ENCODE measurements at regions not wholly inside any gene's neighbourhood (a gene's known extent, or its start where the extent isn't known, plus 50 kb on each side); places are given as distances from the start of the nearest gene placed in this dataset.
"Not testable (repeated sequence)": the region's sequence is repeated elsewhere in the genome, so short reads cannot be mapped to it uniquely, and the experiment has no call there.

DNA sequence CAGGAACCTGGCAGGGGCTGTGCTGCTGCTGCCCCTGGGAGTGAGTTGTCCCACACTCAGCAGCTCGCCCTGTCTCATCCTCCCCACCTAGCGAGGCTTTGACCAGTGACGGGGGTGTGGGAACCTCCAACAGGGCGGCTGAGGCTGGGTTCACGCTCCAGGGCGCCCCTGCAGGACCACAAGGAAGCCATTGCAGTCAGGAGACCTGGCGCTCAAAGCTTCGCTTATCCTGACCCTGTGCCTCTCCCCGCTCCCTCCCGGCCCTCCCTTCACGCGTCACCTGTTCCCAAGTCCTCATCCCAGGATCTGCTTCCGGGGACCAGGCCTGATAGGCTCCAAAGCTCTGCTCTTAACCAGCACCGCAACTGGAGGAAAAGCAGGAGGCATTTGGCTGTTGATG is 272.0 kb upstream of the SFSWAP start:
- no peaks in the 10 kb centered on the region for H3K4me1 ChIP-seq
- DNase-seq = no peak
- H3K36me3 ChIP-seq = no peaks in the 10 kb centered on the region
- H3K27ac ChIP-seq = no peak overlapping the region
- TF ChIP-seq, protein P1, sequence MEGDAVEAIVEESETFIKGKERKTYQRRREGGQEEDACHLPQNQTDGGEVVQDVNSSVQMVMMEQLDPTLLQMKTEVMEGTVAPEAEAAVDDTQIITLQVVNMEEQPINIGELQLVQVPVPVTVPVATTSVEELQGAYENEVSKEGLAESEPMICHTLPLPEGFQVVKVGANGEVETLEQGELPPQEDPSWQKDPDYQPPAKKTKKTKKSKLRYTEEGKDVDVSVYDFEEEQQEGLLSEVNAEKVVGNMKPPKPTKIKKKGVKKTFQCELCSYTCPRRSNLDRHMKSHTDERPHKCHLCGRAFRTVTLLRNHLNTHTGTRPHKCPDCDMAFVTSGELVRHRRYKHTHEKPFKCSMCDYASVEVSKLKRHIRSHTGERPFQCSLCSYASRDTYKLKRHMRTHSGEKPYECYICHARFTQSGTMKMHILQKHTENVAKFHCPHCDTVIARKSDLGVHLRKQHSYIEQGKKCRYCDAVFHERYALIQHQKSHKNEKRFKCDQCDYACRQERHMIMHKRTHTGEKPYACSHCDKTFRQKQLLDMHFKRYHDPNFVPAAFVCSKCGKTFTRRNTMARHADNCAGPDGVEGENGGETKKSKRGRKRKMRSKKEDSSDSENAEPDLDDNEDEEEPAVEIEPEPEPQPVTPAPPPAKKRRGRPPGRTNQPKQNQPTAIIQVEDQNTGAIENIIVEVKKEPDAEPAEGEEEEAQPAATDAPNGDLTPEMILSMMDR (IDR thresholded peaks at IDR 0.05) = no peak
- ATAC-seq = no peak
- peaks cover 9% of the 10 kb centered on the region for H3K27me3 ChIP-seq
- intact Hi-C loops (cut with DNase I) = no loop called here
- H3K9me3 ChIP-seq = no peaks in the 10 kb centered on the region
- no peak overlapping the region for H3K4me3 ChIP-seq

DNA sequence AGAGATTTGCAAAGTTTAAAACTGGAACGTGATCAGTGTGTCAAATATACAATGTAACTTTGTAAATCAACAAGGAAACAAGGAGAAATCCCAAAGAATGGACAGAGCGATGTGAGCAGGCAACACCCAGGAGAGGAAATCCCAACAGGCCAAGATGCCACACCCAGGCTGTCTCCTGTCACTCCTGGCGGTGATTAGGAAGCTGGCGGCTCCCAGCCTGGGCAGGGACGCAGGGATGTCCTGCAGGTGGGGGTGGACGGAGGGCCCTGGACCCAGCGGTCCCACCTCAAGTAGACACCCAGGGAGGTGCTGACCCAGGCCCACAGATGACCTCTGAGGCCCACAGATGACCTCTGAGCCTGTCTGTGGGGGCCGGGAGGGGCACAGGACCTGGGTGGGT is 271.1 kb upstream of the SFSWAP start:
- H3K4me3 ChIP-seq; H3K9me3 ChIP-seq; H3K27ac ChIP-seq; H3K4me1 ChIP-seq; H3K36me3 ChIP-seq; ATAC-seq; DNase-seq; intact Hi-C loops (cut with DNase I); H3K27me3 ChIP-seq: not testable (repeated sequence)

DNA sequence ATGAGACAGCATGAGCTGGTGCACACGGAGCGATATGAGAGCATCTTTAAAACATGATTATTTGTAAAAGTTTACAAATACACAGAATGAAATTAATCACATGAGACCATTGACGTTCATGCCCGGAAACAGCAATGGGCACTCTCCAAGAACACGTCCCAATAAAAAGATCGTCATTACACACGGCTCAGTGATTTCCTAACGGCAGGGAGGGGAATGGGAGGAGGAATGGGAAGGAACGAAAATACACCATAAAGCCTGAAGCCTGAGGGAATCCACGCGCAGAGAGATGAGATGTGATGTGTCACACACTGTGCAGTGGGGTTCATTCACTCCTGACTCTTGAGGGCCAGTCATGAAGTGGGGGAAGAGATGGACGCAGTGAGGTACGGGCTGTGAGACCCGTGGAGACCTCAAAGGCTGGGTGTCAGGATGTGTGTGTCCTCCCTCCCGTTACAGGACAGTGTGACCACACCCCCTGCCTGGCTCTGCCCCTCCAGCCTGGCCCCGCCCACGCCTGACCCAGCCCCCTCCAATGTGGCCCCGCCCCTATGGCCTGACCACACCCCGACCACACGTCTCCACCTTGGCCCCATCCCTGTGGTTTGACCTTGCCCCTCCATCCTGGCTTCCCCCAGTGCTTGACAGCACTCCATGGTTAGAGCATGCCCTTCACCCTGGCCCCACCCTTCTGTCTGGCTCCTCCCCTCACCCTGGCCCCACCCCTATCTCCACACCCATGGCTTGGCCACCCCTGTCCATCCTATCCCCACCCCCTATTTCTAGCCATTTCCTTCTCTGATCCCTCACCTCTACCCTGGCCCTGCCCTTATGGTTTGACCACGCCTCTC is 270.5 kb upstream of the SFSWAP start:
- H3K4me1 ChIP-seq; H3K27me3 ChIP-seq; H3K27ac ChIP-seq; intact Hi-C loops (cut with DNase I); DNase-seq; H3K9me3 ChIP-seq; H3K36me3 ChIP-seq; H3K4me3 ChIP-seq: not testable (repeated sequence)
- peak; percentile 32 for ATAC-seq

DNA sequence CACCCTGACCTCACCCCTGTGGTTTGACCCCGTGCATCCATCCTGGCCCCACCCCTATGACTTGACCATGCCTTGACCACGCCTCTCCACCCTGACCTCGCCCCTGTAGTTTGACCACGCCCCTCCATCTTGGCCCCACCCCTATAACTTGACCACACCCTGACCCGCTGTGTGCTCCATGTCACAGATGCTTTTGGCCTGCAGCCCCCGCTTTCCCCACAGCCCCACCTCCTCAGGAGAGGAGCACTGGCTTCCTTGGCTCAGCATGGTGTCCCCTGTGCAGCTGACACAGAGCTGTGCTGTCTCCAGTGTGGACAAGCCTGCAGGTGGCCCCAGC is 269.9 kb upstream of the SFSWAP start:
- DNase-seq = no peak
- intact Hi-C loops (cut with DNase I) = no loop called here
- ATAC-seq = no peak

DNA sequence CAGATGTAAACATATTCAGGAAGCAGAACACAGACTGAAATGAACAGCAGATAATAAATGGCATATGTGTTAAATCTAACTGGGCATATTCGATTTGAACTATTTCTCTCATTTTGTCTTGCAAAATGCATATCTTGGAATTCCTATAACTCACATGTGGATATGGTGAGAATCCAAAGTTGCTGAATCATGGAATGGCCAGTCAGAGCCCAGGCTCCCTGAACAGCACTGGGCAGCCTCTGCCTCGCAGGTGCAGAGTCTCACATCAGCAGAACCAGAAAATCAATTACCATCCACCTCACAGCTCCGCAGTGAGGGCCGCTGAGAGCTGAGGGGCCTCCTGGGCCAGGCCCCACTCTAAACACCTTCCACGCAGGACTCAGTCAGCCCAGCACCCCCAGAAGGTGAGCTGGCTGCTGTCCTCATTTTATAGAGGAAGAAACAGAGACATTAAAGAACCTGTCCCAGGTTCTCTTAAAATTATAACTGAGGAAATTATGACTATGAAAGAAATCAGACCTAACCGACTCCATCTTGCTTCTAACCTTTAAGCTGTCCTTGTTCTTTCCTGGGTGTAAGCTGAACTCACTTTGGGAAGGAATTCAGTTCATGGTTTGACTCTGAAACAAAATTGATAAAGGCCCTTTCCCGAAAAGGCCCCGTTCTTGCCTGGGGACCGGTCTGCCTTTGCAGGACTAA is 269.1 kb upstream of the SFSWAP start:
- TF ChIP-seq, protein P1 (IDR thresholded peaks at IDR 0.05) = no peak

More for the DNA sequence above, 269.9 kb upstream of the SFSWAP start:
- Histone ChIP-seq H3K4me3 (no peak overlapping the region), H3K36me3 (no peaks in the 10 kb centered on the region), H3K4me1 (no peaks in the 10 kb centered on the region), H3K27ac (no peak overlapping the region), H3K27me3 (no peaks in the 10 kb centered on the region), H3K9me3 (no peaks in the 10 kb centered on the region)
- TF ChIP-seq, protein P1 (IDR thresholded peaks at IDR 0.05) = no peak

DNA sequence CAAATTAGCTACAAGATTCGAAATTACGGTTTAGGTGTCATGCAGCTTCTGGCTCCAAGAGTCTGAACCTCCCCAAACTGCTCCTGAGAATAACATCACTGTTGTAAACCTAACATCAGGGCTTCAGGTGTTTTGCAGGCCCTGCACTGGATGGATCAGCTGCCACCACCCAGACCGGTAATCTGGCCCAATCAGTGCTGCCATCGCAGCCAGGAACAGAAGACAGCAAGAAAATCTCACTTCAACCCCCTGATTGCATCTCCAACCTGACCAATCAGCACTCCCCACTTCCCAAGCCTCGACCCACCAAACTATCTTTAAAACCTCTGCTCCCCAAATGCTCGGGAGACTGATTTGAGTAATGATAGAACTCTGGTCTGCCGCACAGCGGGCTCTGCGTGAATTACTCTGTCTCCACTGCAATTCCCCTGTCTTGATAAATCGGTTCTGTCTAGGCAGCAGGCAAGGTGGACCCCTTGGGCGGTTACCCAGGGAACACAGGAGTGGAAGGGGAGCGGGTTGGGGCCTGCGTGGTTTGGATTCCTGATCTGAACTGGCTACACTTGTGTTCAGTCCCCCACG is 268.5 kb upstream of the SFSWAP start:
- TF ChIP-seq, protein P1 (IDR thresholded peaks at IDR 0.05) = no peak
- DNase-seq (no peak), ATAC-seq (no peak)
- Histone ChIP-seq H3K27ac (no peak overlapping the region), H3K36me3 (no peaks in the 10 kb centered on the region), H3K27me3 (no peaks in the 10 kb centered on the region), H3K9me3 (no peaks in the 10 kb centered on the region), H3K4me3 (no peak overlapping the region), H3K4me1 (no peaks in the 10 kb centered on the region)
- intact Hi-C loops (cut with DNase I) = no loop called here

More for the DNA sequence above, 269.1 kb upstream of the SFSWAP start:
- Histone ChIP-seq H3K4me3 (no peak overlapping the region), H3K27ac (no peak overlapping the region), H3K4me1 (no peaks in the 10 kb centered on the region), H3K36me3 (no peaks in the 10 kb centered on the region), H3K9me3 (no peaks in the 10 kb centered on the region), H3K27me3 (no peaks in the 10 kb centered on the region)
- no peak for ATAC-seq
- intact Hi-C loops (cut with DNase I) = no loop called here
- DNase-seq = no peak
